Upper lobe of left lung (tissue), 6 donors: ENCODE measurements at regions not wholly inside any gene's neighbourhood (a gene's known extent, or its start where the extent isn't known, plus 50 kb on each side); places are given as distances from the start of the nearest gene placed in this dataset.

Experiments
- ATAC-seq, 2 donors: fragments of 200-7000 bp; cut with Tn5 transposase; one replicate each; pipeline ENCODE4 v1.9.1; 2022; ENCODE audit warnings: mild to moderate bottlenecking in 2 of 2, moderate library complexity in 2 of 2; ENCODE audit not compliant: low FRiP score in 2 of 2
- DNase-seq, 2 donors: peaks; one replicate each; pipeline ENCODE4 v3.0.0-alpha.2; 2019 to 2020
- H3K27ac ChIP-seq, 4 donors: fragments of 200-600 bp; sonication (generic); one replicate each; pipeline ENCODE4 v1.5.1; 2016 to 2019
- H3K27me3 ChIP-seq, 4 donors: fragments of 200-600 bp; sonication (generic); one replicate each; pipeline ENCODE4 v1.5.1; 2017 to 2019
- H3K36me3 ChIP-seq, 4 donors: fragments of 200-600 bp; sonication (generic); one replicate each; pipeline ENCODE4 v1.5.1; 2016 to 2019
- H3K4me1 ChIP-seq, 4 donors: fragments of 200-600 bp; sonication (generic); one replicate each; pipeline ENCODE4 v1.5.1; 2018 to 2019
- H3K4me3 ChIP-seq, 4 donors: fragments of 200-600 bp; sonication (generic); one replicate each; pipeline ENCODE4 v1.5.1; 2017 to 2019; ENCODE audit warnings: mild to moderate bottlenecking in 2 of 4, moderate library complexity in 1 of 4
- H3K9me3 ChIP-seq, 4 donors: fragments of 200-600 bp; sonication (generic); one replicate each; pipeline ENCODE4 v1.5.1; 2018 to 2019
- EP300 ChIP-seq, 4 donors: sonication (generic); formaldehyde crosslinking; IDR thresholded peaks; one replicate each; pipeline ENCODE4 v1.5.1; 2017; ENCODE audit warnings: antibody characterized with exemption in 4 of 4, control low read depth in 2 of 4
- POLR2A ChIP-seq, 4 donors: fragments of 450-650 bp; IDR thresholded peaks; one replicate each; pipeline ENCODE4 v1.5.1; 2016 to 2017; ENCODE audit warnings: antibody characterized with exemption in 4 of 4, mild to moderate bottlenecking in 2 of 4
- POLR2AphosphoS5 ChIP-seq, 2 donors: sonication (generic); formaldehyde crosslinking; IDR thresholded peaks; one replicate each; pipeline ENCODE4 v1.5.1; 2017; ENCODE audit warnings: antibody characterized with exemption in 2 of 2
- WGBS, 2 donors: methylation state at CpG; one replicate each; pipeline ENCODE4 v1.1.5; 2017 to 2018; 5-methylcytosine and 5-hydroxymethylcytosine counted together
- TF ChIP-seq, protein P1 (sequence below), 6 experiments: fragments of 450-650 bp in 4 of 6; fragments of 200-600 bp in 2 of 6; sonication (generic) in 2 of 6; IDR thresholded peaks; one replicate each; pipeline ENCODE4 v1.5.1; 2016 to 2019; ENCODE audit warnings: antibody characterized with exemption in 6 of 6
- donor health status: DM: no; HTN: no; CAD: no; lungs with moderate emphysema.
- donor health status: DM: no; HTN: yes; CAD: no; lungs with severe emphysema.

DNA sequence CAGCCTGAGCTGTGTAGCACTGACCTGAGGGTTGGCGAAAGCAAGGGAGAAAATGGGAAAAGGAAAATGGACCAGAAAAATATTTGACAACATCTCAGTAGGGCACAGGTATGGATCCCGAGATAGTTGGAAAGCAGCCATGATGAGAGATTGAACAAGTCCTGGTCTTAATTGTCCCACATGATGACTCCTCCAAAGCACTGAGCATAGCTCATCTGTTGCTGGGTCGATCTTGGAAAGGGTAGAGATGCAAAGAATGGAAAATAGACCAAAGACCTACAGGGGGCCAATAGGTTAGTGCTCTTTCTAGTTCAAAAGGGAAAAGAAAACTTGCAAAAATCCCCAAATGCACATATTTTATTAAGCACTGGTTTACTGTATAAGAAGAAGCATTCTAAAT, 251.9 kb downstream of the SEC23A start:
- no peaks in the 10 kb centered on the region for H3K27me3 ChIP-seq
- H3K36me3 ChIP-seq, result no peaks in the 10 kb centered on the region
- H3K27ac ChIP-seq, result no peak overlapping the region
- H3K4me1 ChIP-seq, result no peaks in the 10 kb centered on the region
- H3K9me3 ChIP-seq, result no peaks in the 10 kb centered on the region
- ATAC-seq, result no peak
- 86 to 90% methylated on average over 3 of the region's 3 CpGs for WGBS, 2 donors
- no peak for DNase-seq
- no peak overlapping the region for H3K4me3 ChIP-seq
- TF ChIP-seq, protein P1, sequence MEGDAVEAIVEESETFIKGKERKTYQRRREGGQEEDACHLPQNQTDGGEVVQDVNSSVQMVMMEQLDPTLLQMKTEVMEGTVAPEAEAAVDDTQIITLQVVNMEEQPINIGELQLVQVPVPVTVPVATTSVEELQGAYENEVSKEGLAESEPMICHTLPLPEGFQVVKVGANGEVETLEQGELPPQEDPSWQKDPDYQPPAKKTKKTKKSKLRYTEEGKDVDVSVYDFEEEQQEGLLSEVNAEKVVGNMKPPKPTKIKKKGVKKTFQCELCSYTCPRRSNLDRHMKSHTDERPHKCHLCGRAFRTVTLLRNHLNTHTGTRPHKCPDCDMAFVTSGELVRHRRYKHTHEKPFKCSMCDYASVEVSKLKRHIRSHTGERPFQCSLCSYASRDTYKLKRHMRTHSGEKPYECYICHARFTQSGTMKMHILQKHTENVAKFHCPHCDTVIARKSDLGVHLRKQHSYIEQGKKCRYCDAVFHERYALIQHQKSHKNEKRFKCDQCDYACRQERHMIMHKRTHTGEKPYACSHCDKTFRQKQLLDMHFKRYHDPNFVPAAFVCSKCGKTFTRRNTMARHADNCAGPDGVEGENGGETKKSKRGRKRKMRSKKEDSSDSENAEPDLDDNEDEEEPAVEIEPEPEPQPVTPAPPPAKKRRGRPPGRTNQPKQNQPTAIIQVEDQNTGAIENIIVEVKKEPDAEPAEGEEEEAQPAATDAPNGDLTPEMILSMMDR (IDR thresholded peaks at IDR 0.05), result no peak
- TF ChIP-seq POLR2AphosphoS5 (IDR thresholded peaks at IDR 0.05) (no peak), POLR2A (IDR thresholded peaks at IDR 0.05) (no peak), EP300 (IDR thresholded peaks at IDR 0.05) (no peak)

DNA sequence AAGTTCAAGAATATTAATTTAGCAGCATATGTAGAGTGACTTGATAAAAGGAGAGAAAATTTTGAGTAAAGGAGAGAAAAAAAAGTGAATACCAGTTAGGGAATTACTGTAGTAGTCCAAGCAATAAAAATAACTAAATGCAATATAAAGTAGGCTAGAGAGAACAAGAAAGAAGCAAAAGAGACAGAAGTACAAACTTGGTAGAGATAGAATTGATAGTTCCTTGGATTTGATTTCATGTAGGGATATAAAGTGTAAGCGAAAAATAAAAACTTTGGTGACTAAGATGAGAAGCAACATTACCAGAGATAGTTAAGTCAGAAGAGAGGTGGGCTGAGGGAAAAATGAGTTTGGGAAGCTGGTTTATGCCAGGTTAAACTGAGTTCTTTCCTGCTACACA, 252.4 kb downstream of the SEC23A start:
- Histone ChIP-seq H3K4me3 (no peak overlapping the region), H3K9me3 (no peaks in the 10 kb centered on the region), H3K27ac (no peak overlapping the region), H3K36me3 (no peaks in the 10 kb centered on the region), H3K4me1 (no peaks in the 10 kb centered on the region), H3K27me3 (no peaks in the 10 kb centered on the region)
- TF ChIP-seq POLR2AphosphoS5 (IDR thresholded peaks at IDR 0.05) (no peak), POLR2A (IDR thresholded peaks at IDR 0.05) (no peak), EP300 (IDR thresholded peaks at IDR 0.05) (no peak)
- TF ChIP-seq, protein P1 (IDR thresholded peaks at IDR 0.05), result no peak
- ATAC-seq (no peak), DNase-seq (no peak)
- WGBS, 2 donors, result 97 to 100% methylated on average over 1 of the region's 1 CpG

DNA sequence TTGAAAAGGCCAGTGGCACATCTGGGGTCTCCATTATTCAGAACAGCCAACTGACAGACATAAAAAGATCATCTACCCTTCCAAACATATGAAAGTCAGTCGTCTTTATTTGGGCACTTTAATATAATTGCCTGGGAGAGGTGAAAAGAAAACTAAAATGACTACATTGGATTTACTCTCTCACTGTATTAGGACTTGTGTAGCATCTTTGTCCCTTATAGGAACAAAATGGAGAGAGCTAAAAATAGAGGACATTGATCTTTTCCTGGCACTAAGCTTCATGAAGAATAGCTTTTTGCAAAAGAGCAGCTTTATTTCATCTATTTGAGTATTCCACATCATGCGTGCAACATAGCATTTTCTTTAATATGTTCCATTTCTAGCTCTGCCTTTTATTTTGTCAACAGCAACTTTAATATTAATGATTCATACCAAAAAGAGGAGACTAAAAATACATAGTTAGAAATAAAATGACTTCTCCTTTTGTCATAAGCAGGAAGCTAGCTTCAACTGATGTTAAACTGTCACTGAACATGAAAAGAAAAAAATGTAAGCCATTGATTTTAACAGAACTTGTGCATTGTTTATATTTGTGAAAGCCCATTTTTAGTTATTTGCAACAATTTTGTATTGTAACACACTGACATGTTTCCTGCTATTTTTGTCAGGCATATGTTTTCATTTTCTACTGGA, 254.6 kb downstream of the SEC23A start:
- Histone ChIP-seq H3K27me3 (no peaks in the 10 kb centered on the region), H3K4me1 (no peaks in the 10 kb centered on the region), H3K27ac (no peak overlapping the region), H3K36me3 (no peaks in the 10 kb centered on the region), H3K9me3 (no peaks in the 10 kb centered on the region), H3K4me3 (no peak overlapping the region)
- TF ChIP-seq POLR2A (IDR thresholded peaks at IDR 0.05), result no peak
- no peak for TF ChIP-seq EP300 (IDR thresholded peaks at IDR 0.05)
- TF ChIP-seq, protein P1 (IDR thresholded peaks at IDR 0.05), result no peak
- TF ChIP-seq POLR2AphosphoS5 (IDR thresholded peaks at IDR 0.05), result no peak
- no peak for ATAC-seq
- WGBS, 2 donors, result 63 to 70% methylated on average over 2 of the region's 2 CpGs
- no peak for DNase-seq

DNA sequence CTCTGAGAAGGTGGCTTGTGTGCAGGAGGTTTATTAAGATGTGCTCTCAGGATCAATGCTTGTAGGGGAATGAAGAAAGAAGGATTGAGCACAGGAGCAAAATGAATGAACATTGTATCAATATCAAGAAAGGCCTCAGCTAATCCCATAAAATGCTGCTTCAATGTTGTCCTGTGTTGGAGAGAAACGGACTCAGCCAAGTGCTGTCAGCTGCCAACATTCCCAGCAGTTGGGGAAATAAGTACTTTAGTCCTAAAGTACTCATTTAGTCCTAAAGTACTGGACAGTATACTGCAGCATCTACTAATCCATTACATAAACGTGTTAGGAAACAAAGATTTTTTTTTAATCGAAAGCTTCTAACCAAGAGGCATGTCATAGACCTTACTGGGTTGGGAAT, 255.9 kb downstream of the SEC23A start:
- WGBS, 2 donors, result 47 to 58% methylated on average over 3 of the region's 3 CpGs
- Histone ChIP-seq H3K4me1 (no peaks in the 10 kb centered on the region), H3K9me3 (no peaks in the 10 kb centered on the region), H3K27ac (no peak overlapping the region), H3K36me3 (no peaks in the 10 kb centered on the region), H3K4me3 (no peak overlapping the region), H3K27me3 (no peaks in the 10 kb centered on the region)
- ATAC-seq, result no peak
- TF ChIP-seq, protein P1 (IDR thresholded peaks at IDR 0.05), result no peak
- TF ChIP-seq POLR2AphosphoS5 (IDR thresholded peaks at IDR 0.05), result no peak
- no peak for TF ChIP-seq POLR2A (IDR thresholded peaks at IDR 0.05)
- TF ChIP-seq EP300 (IDR thresholded peaks at IDR 0.05), result no peak
- no peak for DNase-seq
